Large intestine (tissue), 3 donors: ENCODE measurements at regions not wholly inside any gene's neighbourhood (a gene's known extent, or its start where the extent isn't known, plus 50 kb on each side); places are given as distances from the start of the nearest gene placed in this dataset.
A peak's percentile ranks its signal among the peaks of the same experiment; 100 is the strongest.
"Not testable (repeated sequence)": the region's sequence is repeated elsewhere in the genome, so short reads cannot be mapped to it uniquely, and the experiment has no call there.

Experiments
- DNase-seq, 2 donors: peaks; one replicate each; pipeline versions ENCODE4 v3.0.0 to v3.0.0-alpha.2; 2013
- H3K27ac ChIP-seq: one replicate; pipeline ENCODE4 v1.5.1; 2013; ENCODE audit warnings: low read length
- H3K27me3 ChIP-seq: 2 replicates; pipeline ENCODE4 v1.6.1; 2013; ENCODE audit warnings: low read length; ENCODE audit not compliant: control insufficient read depth, insufficient read depth
- H3K36me3 ChIP-seq: 2 replicates; pipeline ENCODE4 v1.6.1; 2013; ENCODE audit warnings: low read length; ENCODE audit not compliant: control insufficient read depth, insufficient read depth
- H3K4me1 ChIP-seq: one replicate; pipeline ENCODE4 v1.6.1; 2013; ENCODE audit warnings: low read length; ENCODE audit not compliant: control insufficient read depth, insufficient read depth
- H3K4me3 ChIP-seq: one replicate; pipeline ENCODE4 v1.5.1; 2013; ENCODE audit warnings: low read length
- H3K9me3 ChIP-seq: one replicate; pipeline ENCODE4 v1.6.1; 2013; ENCODE audit warnings: mild to moderate bottlenecking, low read depth, low read length, moderate library complexity; ENCODE audit not compliant: control insufficient read depth
- WGBS: methylation state at CpG from one replicate; pipeline ENCODE4 v1.1.5; 2013; ENCODE audit warnings: low lambda C conversion rate; ENCODE audit not compliant: insufficient coverage; 5-methylcytosine and 5-hydroxymethylcytosine counted together

DNA sequence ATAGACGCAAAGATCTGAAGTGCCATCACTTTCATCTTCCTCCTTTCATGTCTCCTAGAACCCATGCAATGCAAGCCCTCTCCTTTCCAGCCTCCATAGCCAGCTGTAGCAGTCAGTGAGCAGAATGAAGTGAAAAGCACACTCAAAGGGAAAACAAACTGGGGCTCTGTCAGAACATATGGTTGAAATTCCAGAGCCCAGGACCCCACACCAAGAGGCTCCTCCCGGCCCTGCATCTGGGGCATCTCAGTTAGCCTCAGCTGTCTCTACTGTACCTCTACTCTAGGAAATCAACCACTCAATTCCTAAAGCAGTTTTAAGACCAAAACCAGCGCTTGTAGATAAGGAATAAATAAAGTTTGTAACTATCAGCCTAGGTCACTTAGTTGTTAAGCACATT is 73.8 kb upstream of the P3H2 start:
- H3K4me3 ChIP-seq = no peak overlapping the region
- no peaks in the 10 kb centered on the region for H3K27me3 ChIP-seq
- H3K27ac ChIP-seq = no peak overlapping the region
- H3K36me3 ChIP-seq = no peaks in the 10 kb centered on the region
- no peak for DNase-seq
- H3K9me3 ChIP-seq = no peaks in the 10 kb centered on the region
- H3K4me1 ChIP-seq = no peaks in the 10 kb centered on the region
- 67% methylated on average over 1 of the region's 3 CpGs for WGBS

DNA sequence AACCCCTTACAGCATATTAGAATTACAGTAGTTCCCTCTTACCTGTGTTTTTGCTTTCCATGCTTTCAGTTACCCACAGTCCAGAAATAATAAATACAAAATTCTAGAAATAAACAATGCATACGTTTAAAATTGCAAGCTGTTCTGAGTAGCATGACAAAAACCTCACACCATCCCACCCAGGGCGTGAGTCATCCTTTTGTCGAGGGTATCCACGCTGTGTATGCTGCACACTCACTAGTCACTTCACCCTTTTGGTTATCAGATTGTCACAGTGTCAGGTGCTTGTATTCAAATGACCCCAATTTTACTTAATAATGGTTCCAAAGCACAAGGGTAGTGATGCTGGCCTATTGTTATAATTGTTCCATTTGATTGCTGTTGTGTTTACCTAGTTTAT is 72.5 kb upstream of the P3H2 start:
- H3K27ac ChIP-seq = no peak overlapping the region
- H3K27me3 ChIP-seq = no peaks in the 10 kb centered on the region
- no peak for DNase-seq
- H3K4me1 ChIP-seq = no peaks in the 10 kb centered on the region
- WGBS = 80% methylated on average over 1 of the region's 4 CpGs
- H3K36me3 ChIP-seq = no peaks in the 10 kb centered on the region
- H3K4me3 ChIP-seq = no peak overlapping the region
- H3K9me3 ChIP-seq = no peaks in the 10 kb centered on the region

DNA sequence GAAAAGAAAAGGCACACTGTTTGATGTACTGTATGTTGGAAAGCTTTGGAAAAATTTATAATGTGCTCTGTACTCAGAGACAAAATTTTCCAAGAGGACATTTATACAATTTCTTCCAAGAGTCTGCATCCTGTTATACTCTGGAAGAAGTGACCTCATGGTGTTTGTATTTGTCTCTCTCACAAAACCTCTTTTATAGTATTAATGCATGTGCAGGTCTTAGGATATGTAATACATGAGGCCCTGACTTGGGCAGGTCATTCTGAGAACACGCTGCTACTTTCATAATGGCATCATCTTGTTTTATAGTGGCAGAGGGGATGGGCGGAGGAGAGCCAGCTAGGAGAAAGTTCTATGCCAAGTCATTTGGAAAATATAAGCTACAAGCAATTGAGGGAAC is 72.0 kb upstream of the P3H2 start:
- Histone ChIP-seq H3K4me3 (no peak overlapping the region), H3K9me3 (no peaks in the 10 kb centered on the region), H3K27me3 (no peaks in the 10 kb centered on the region), H3K27ac (no peak overlapping the region), H3K36me3 (no peaks in the 10 kb centered on the region), H3K4me1 (no peaks in the 10 kb centered on the region)
- DNase-seq = peak in 1 of 2 donors; percentile 5
- no CpG with 5 or more reads among the region's 2 CpGs for WGBS

DNA sequence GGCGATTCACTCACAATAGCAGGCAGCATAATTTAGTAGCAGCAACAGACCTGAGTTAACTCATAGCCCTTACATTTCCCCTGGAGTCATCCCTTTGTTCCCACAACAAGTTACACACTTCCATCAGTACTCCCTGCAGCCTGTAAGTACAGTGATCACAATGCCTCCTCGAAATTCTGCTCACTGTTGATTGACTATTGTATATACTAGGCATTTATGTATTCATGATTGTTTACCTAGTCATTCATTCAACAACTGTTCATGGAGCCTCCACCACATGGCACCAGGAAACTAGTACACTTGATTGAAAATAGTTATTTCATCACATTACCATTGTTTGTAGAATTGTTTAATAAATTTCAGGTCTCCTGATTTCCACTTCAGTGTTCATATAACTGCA is 71.4 kb upstream of the P3H2 start:
- Histone ChIP-seq H3K4me1 (no peaks in the 10 kb centered on the region), H3K36me3 (no peaks in the 10 kb centered on the region), H3K9me3 (no peaks in the 10 kb centered on the region), H3K4me3 (no peak overlapping the region), H3K27ac (no peak overlapping the region), H3K27me3 (no peaks in the 10 kb centered on the region)
- DNase-seq = no peak
- 60% methylated on average over 1 of the region's 2 CpGs for WGBS

- H3K4me3 ChIP-seq = no peak overlapping the region
- no peaks in the 10 kb centered on the region for H3K36me3 ChIP-seq
- no peaks in the 10 kb centered on the region for H3K4me1 ChIP-seq
- 60% methylated on average over 1 of the region's 2 CpGs for WGBS
- no peaks in the 10 kb centered on the region for H3K9me3 ChIP-seq
- no peaks in the 10 kb centered on the region for H3K27me3 ChIP-seq
- no peak overlapping the region for H3K27ac ChIP-seq
- no peak for DNase-seq
These were observed 67.5 kb upstream of the P3H2 start for GRCh38 chr3:190188197-190188596.

DNA sequence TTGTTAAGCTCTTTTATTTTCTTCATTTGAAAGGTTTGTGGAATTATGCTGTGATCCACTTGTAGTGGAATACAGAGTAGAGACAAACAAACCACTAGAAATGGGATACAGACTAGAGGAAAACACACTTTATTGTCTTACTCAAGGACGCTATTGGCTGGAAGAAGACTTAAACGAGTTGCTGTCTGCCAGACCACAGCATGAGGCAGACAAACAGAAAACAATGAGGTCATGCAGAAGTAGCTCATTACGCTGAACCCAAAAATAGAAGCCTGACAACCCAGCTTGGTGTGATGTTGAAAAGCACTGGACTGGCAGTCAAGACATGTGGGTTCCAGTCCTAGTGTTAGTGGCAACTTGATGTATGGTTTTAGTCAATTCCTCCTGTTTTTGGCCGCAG is 62.4 kb upstream of the P3H2 start:
- Histone ChIP-seq H3K27ac (no peak overlapping the region), H3K4me3 (no peak overlapping the region), H3K9me3 (no peaks in the 10 kb centered on the region), H3K36me3 (no peaks in the 10 kb centered on the region), H3K4me1 (no peaks in the 10 kb centered on the region), H3K27me3 (no peaks in the 10 kb centered on the region)
- WGBS = no CpG with 5 or more reads among the region's 4 CpGs
- peak; percentile 3 to 17 for DNase-seq

GRCh38 chr3:190182418-190183043 is 61.8 kb upstream of the P3H2 start:
- no peaks in the 10 kb centered on the region for H3K36me3 ChIP-seq
- no peaks in the 10 kb centered on the region for H3K9me3 ChIP-seq
- H3K4me3 ChIP-seq = no peak overlapping the region
- DNase-seq = no peak
- no peaks in the 10 kb centered on the region for H3K27me3 ChIP-seq
- H3K27ac ChIP-seq = no peak overlapping the region
- 56% methylated on average over 3 of the region's 12 CpGs for WGBS
- H3K4me1 ChIP-seq = no peaks in the 10 kb centered on the region

DNA sequence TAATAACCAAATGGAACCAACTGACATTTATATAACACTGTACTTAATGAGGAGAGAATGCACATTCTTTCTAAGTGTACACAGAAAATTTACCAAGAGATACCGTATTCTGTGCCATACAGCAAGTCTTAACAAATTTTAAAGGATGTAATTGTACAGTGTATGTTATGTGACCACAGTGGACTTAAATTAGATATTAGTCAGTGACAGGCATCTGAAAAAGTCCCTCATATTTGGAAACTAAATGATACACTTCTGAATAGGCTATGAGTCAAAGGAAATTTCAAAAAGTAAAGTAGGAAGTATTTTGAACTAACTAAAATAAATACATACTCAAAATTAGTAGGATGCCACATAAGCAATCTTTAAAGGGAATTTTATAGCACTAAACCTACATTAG is 59.6 kb upstream of the P3H2 start:
- DNase-seq = no peak
- WGBS = no CpG with 5 or more reads among the region's 1 CpG
- no peak overlapping the region for H3K4me3 ChIP-seq

GRCh38 chr3:190178779-190179178 is 58.1 kb upstream of the P3H2 start:
- 100% methylated on average over 1 of the region's 2 CpGs for WGBS

More for the DNA sequence above, 59.6 kb upstream of the P3H2 start:
- Histone ChIP-seq H3K27ac (no peak overlapping the region), H3K36me3 (no peaks in the 10 kb centered on the region), H3K27me3 (no peaks in the 10 kb centered on the region), H3K9me3 (no peaks in the 10 kb centered on the region), H3K4me1 (no peaks in the 10 kb centered on the region)

DNA sequence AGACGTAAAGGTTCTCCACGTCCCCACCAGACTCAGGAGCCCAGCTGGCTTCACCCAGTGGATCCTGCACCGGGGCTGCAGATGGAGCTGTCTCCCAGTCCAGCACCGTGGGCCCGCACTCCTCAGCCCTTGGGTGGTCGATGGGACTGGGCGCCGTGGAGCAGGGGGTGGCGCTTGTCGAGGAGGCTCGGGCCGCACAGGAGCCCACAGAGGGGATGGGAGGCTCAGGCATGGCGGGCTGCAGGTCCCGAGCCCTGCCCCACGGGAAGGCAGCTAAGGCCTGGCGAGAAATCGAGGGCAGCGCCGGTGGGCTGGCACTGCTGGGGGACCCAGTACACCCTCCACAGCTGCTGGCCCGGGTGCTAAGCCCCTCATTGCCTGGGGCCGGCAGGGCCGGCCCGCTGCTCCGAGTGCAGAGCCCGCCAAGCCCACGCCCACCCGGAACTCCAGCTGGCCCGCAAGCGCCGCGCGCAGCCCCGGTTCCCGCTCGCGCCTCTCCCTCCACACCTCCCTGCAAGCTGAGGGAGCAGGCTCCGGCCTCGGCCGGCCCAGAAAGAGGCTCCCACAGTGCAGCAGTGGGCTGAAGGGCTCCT is 56.3 kb upstream of the P3H2 start:
- not testable (repeated sequence) for H3K27me3 ChIP-seq, H3K36me3 ChIP-seq, H3K9me3 ChIP-seq, H3K4me3 ChIP-seq, H3K4me1 ChIP-seq, H3K27ac ChIP-seq, DNase-seq
- WGBS = no CpG with 5 or more reads among the region's 39 CpGs

More at GRCh38 chr3:190178779-190179178, 58.1 kb upstream of the P3H2 start:
- no peak for DNase-seq
- Histone ChIP-seq H3K4me3 (no peak overlapping the region), H3K36me3 (no peaks in the 10 kb centered on the region), H3K4me1 (no peaks in the 10 kb centered on the region), H3K9me3 (no peaks in the 10 kb centered on the region), H3K27ac (no peak overlapping the region), H3K27me3 (no peaks in the 10 kb centered on the region)

GRCh38 chr3:190176106-190176505 is 55.4 kb upstream of the P3H2 start:
- not testable (repeated sequence) for H3K27me3 ChIP-seq, DNase-seq, H3K36me3 ChIP-seq, H3K4me1 ChIP-seq, H3K27ac ChIP-seq, H3K4me3 ChIP-seq, H3K9me3 ChIP-seq
- WGBS = 88% methylated on average over 5 of the region's 10 CpGs
